A673 (cell line): ENCODE measurements at regions not wholly inside any gene's neighbourhood (a gene's known extent, or its start where the extent isn't known, plus 50 kb on each side); places are given as distances from the start of the nearest gene placed in this dataset.
A peak's percentile ranks its signal among the peaks of the same experiment; 100 is the strongest.

Experiments used
- BruUV-seq: library from RNA; stranded (reverse); fragments of 400-500 nt; replicated peaks from 2 replicates; lab custom pipeline; 2021; lab: Mats Ljungman, UMichigan
- CTCF ChIA-PET: fragments of 300-600 bp; sonication (Branson Sonifier 250); formaldehyde crosslinking; loops from one replicate; lab custom pipeline; 2022; ENCODE audit warnings: antibody characterized with exemption; lab: Charles Lee
- POLR2A ChIA-PET: fragments of 300-600 bp; sonication (Branson Sonifier 250); formaldehyde crosslinking; loops from one replicate; lab custom pipeline; 2022; ENCODE audit warnings: antibody characterized with exemption; ENCODE audit not compliant: low non-redundant PET; lab: Charles Lee
- DNase-seq: peaks from one replicate; pipeline ENCODE4 v3.0.0-alpha.2; 2015; ENCODE audit warnings: low spot score
- H3K27ac ChIP-seq: fragments of 200-600 bp; sonication (generic); 2 replicates; pipeline ENCODE4 v1.5.1; 2016; ENCODE audit warnings: mixed run types, low read depth, mild to moderate bottlenecking, mixed read lengths, antibody characterized with exemption, low read length; ENCODE audit not compliant: poor library complexity, severe bottlenecking
- H3K27me3 ChIP-seq: fragments of 200-600 bp; sonication (generic); replicated peaks from 2 replicates; pipeline ENCODE4 v1.6.1; 2017; ENCODE audit warnings: mixed run types, low read depth, mild to moderate bottlenecking, mixed read lengths, antibody characterized with exemption, low read length; ENCODE audit not compliant: insufficient read depth, poor library complexity
- H3K36me3 ChIP-seq: fragments of 200-600 bp; sonication (generic); 2 replicates; pipeline ENCODE4 v1.6.1; 2016; ENCODE audit warnings: mixed run types, mild to moderate bottlenecking, mixed read lengths, antibody characterized with exemption, low read length; ENCODE audit not compliant: insufficient read depth, poor library complexity, severe bottlenecking
- H3K4me1 ChIP-seq: fragments of 200-600 bp; sonication (generic); 2 replicates; pipeline ENCODE4 v1.6.1; 2017; ENCODE audit warnings: mixed run types, mild to moderate bottlenecking, mixed read lengths, antibody characterized with exemption, low read length; ENCODE audit not compliant: insufficient read depth, poor library complexity, severe bottlenecking
- H3K4me3 ChIP-seq: fragments of 200-600 bp; sonication (generic); 2 replicates; pipeline ENCODE4 v1.5.1; 2016; ENCODE audit warnings: low read depth, mixed run types, mild to moderate bottlenecking, mixed read lengths, low read length; ENCODE audit not compliant: poor library complexity, severe bottlenecking
- H3K9me3 ChIP-seq: fragments of 200-600 bp; sonication (generic); 2 replicates; pipeline ENCODE4 v1.6.1; 2016; ENCODE audit warnings: mixed run types, low read depth, mild to moderate bottlenecking, mixed read lengths, antibody characterized with exemption, low read length; ENCODE audit not compliant: poor library complexity, severe bottlenecking
- EZH2 ChIP-seq: fragments of 200-600 bp; sonication (generic); IDR thresholded peaks from 2 replicates; pipeline ENCODE4 v1.6.1; 2017; ENCODE audit warnings: borderline replicate concordance, low read depth, mild to moderate bottlenecking, mixed read lengths, antibody characterized with exemption, low read length; ENCODE audit not compliant: poor library complexity, severe bottlenecking
- intact Hi-C: fragments of 100-400 bp; cut with micrococcal nuclease; formaldehyde crosslinking; loops from one replicate; pipeline ENCODE4 v1.10.0; 2022; ENCODE audit not compliant: unreplicated experiment
- TF ChIP-seq, protein P1 (sequence below): fragments of 300-800, 200-600 bp; sonication (generic); conservative IDR thresholded peaks from 2 replicates; pipeline ENCODE4 v1.5.1; 2017; ENCODE audit warnings: low read depth, mild to moderate bottlenecking, antibody characterized with exemption, low read length, moderate library complexity, mixed read lengths

- no peaks in the 10 kb centered on the region for H3K9me3 ChIP-seq
- no peak overlapping the region for H3K27ac ChIP-seq
- no peak for TF ChIP-seq EZH2
- TF ChIP-seq, protein P1, sequence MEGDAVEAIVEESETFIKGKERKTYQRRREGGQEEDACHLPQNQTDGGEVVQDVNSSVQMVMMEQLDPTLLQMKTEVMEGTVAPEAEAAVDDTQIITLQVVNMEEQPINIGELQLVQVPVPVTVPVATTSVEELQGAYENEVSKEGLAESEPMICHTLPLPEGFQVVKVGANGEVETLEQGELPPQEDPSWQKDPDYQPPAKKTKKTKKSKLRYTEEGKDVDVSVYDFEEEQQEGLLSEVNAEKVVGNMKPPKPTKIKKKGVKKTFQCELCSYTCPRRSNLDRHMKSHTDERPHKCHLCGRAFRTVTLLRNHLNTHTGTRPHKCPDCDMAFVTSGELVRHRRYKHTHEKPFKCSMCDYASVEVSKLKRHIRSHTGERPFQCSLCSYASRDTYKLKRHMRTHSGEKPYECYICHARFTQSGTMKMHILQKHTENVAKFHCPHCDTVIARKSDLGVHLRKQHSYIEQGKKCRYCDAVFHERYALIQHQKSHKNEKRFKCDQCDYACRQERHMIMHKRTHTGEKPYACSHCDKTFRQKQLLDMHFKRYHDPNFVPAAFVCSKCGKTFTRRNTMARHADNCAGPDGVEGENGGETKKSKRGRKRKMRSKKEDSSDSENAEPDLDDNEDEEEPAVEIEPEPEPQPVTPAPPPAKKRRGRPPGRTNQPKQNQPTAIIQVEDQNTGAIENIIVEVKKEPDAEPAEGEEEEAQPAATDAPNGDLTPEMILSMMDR, result no peak
- intact Hi-C loops, result no loop called here
- POLR2A ChIA-PET, result no interaction called here
- no peak overlapping the region for H3K4me3 ChIP-seq
- CTCF ChIA-PET, result interaction anchor here (0.7 kb wide), 1 partner anchor 671 kb away, joined by 4 read pairs; no protein-coding TSS in a partner anchor
- H3K36me3 ChIP-seq, result no peaks in the 10 kb centered on the region
- H3K4me1 ChIP-seq, result no peaks in the 10 kb centered on the region
- H3K27me3 ChIP-seq, result no peaks in the 10 kb centered on the region
- BruUV-seq, result no TSS peak
- no peak for DNase-seq
These were observed 380.3 kb upstream of the SPHKAP start for GRCh38 chr2:228561816-228562215.

GRCh38 chr2:228559774-228560415, 378.4 kb upstream of the SPHKAP start:
- Histone ChIP-seq H3K4me3 (no peak overlapping the region), H3K27ac (no peak overlapping the region), H3K36me3 (no peaks in the 10 kb centered on the region), H3K27me3 (no peaks in the 10 kb centered on the region), H3K9me3 (no peaks in the 10 kb centered on the region), H3K4me1 (no peaks in the 10 kb centered on the region)
- BruUV-seq, result no TSS peak
- no peak for DNase-seq
- ChIA-PET POLR2A (no interaction called here), CTCF (no interaction called here)
- TF ChIP-seq EZH2, result no peak
- intact Hi-C loops, result no loop called here

DNA sequence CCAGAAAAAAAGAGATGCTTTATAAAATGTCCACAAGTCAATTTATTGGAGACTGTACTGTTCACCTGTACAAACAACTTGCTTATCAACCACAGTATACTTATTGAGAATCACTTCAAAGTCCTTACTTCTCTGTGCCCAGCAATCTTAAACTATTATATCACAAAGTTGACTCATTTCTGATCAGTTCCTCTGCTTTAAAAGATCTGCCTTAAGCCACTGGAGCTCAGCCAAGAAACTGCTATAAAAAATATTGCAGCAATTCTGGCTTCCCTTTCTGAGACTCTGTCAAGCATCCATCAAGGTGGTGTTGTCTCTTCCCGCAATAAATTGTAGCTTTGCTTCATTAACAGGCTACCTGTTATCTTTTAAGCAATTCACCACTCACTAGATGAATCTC, 375.2 kb upstream of the SPHKAP start:
- no peaks in the 10 kb centered on the region for H3K36me3 ChIP-seq
- DNase-seq, result peak; percentile 17
- H3K27me3 ChIP-seq, result no peaks in the 10 kb centered on the region
- no peak overlapping the region for H3K4me3 ChIP-seq
- ChIA-PET POLR2A (no interaction called here), CTCF (no interaction called here)
- H3K4me1 ChIP-seq, result no peaks in the 10 kb centered on the region
- H3K27ac ChIP-seq, result no peak overlapping the region
- intact Hi-C loops, result no loop called here
- H3K9me3 ChIP-seq, result no peaks in the 10 kb centered on the region
- no TSS peak for BruUV-seq
- TF ChIP-seq EZH2, result no peak
- TF ChIP-seq, protein P1, result no peak

GRCh38 chr2:228549441-228550007, 368.0 kb upstream of the SPHKAP start:
- TF ChIP-seq EZH2, result no peak
- intact Hi-C loops, result no loop called here
- ChIA-PET POLR2A (no interaction called here), CTCF (no interaction called here)
- H3K4me3 ChIP-seq, result no peak overlapping the region
- no peak for DNase-seq
- H3K9me3 ChIP-seq, result no peaks in the 10 kb centered on the region
- H3K4me1 ChIP-seq, result no peaks in the 10 kb centered on the region
- no peak overlapping the region for H3K27ac ChIP-seq
- BruUV-seq, result no TSS peak
- no peaks in the 10 kb centered on the region for H3K27me3 ChIP-seq
- H3K36me3 ChIP-seq, result no peaks in the 10 kb centered on the region
